Activated T-helper 2 cell treated with anti-CD3 and anti-CD28 coated beads, Interferon-gamma antibody, Interleukin-2, Interleukin-4, amounts not matched to agents 10 μg/mL and 5 μg/mL and 100 μg/mL, durations not matched to agents 14 hours and 24 hours and 36 hours (primary cell): ENCODE measurements at regions not wholly inside any gene's neighbourhood (a gene's known extent, or its start where the extent isn't known, plus 50 kb on each side); places are given as distances from the start of the nearest gene placed in this dataset.

Experiments
- DNase-seq: peaks from one replicate; pipeline ENCODE4 v3.0.0; 2021; ENCODE audit warnings: low spot score
- H3K27ac Mint-ChIP-seq: one replicate; pipeline ENCODE4 v1.8.0; 2021; ENCODE audit warnings: mixed read lengths
- H3K27me3 Mint-ChIP-seq: one replicate; pipeline ENCODE4 v1.8.0; 2021; ENCODE audit warnings: low read depth, mixed read lengths
- H3K36me3 Mint-ChIP-seq: one replicate; pipeline ENCODE4 v1.8.0; 2021; ENCODE audit warnings: low read depth, mixed read lengths
- H3K4me1 Mint-ChIP-seq: one replicate; pipeline ENCODE4 v1.8.0; 2021; ENCODE audit warnings: low read depth, mixed read lengths
- H3K4me3 Mint-ChIP-seq: one replicate; pipeline ENCODE4 v1.8.0; 2021; ENCODE audit warnings: low read depth, mild to moderate bottlenecking, moderate library complexity, mixed read lengths
- H3K9me3 Mint-ChIP-seq: one replicate; pipeline ENCODE4 v1.8.0; 2021; ENCODE audit warnings: mixed read lengths
- intact Hi-C: fragments of 100-400 bp; cut with micrococcal nuclease; formaldehyde crosslinking; loops from one replicate; pipeline ENCODE4 v1.15.1; 2023

DNA sequence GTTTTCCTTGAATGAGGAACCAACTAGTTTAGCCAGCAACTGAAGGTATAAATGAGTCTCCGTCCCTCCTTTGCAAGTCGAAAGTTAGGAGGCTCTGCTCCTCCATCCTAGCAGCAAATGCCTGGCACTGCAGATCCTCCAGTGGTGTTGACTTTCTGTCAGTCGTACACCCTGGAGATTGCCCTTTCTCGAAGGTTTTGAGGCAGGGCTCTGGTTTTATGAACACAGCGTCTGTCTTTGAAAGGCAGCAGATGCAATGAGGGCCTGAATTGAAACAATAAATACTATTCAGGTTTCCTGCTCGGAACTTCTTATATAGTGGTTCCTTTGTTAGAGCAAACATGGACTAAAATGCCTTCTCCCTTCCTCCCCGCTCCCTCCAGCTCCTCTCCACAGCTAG is 284.0 kb downstream of the TMEM38B start:
- no peak for DNase-seq
- Mint-ChIP-seq H3K4me3 (no peak overlapping the region), H3K9me3 (no peaks in the 10 kb centered on the region), H3K4me1 (no peaks in the 10 kb centered on the region), H3K36me3 (no peaks in the 10 kb centered on the region), H3K27me3 (no peaks in the 10 kb centered on the region), H3K27ac (no peak overlapping the region)
- intact Hi-C loops = no loop called here

DNA sequence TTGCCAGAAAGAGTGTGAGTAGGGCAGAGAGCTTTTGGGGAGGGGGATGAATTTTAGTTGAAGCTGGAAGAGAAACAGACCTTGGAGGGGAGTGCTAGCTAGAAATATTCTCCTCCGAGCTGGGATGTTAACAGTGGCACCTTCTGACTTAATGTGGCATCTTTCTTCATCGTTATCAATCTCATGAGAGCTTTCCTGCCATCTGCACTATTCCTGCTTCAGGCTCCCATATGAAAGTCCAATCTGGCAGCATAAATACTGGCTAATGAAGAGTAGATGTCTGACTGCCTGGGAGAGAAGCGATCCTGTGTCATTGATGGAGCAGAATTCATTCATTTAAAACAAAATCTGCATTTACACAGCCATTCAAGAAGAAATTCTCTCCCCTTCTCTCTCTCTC is 284.5 kb downstream of the TMEM38B start:
- H3K4me3 Mint-ChIP-seq = no peak overlapping the region
- intact Hi-C loops = no loop called here
- no peaks in the 10 kb centered on the region for H3K36me3 Mint-ChIP-seq
- no peak for DNase-seq
- no peaks in the 10 kb centered on the region for H3K9me3 Mint-ChIP-seq
- no peaks in the 10 kb centered on the region for H3K27me3 Mint-ChIP-seq
- no peak overlapping the region for H3K27ac Mint-ChIP-seq
- no peaks in the 10 kb centered on the region for H3K4me1 Mint-ChIP-seq

DNA sequence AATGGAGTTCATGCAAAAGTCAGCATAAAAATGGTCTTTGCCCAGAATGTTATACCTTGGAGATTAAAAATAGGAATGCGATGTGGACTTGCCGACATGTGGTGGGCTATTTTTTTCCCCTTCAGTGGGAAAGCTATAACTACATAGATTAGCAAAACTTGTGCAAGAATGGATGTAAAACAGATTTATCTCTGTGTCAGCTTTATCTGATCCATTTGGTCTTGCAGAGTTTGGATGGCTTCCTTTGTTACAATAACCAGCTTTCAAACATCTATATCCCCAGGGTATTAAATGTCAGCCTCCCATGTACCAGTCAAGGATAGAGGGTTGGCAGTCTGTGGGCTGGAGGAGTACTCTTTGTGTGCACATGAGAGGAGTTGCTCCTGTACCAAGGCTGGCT is 284.9 kb downstream of the TMEM38B start:
- no peaks in the 10 kb centered on the region for H3K27me3 Mint-ChIP-seq
- H3K36me3 Mint-ChIP-seq = no peaks in the 10 kb centered on the region
- H3K4me1 Mint-ChIP-seq = no peaks in the 10 kb centered on the region
- intact Hi-C loops = no loop called here
- H3K27ac Mint-ChIP-seq = no peak overlapping the region
- DNase-seq = no peak
- no peak overlapping the region for H3K4me3 Mint-ChIP-seq
- H3K9me3 Mint-ChIP-seq = no peaks in the 10 kb centered on the region

- intact Hi-C loops = no loop called here
- H3K27ac Mint-ChIP-seq = no peak overlapping the region
- DNase-seq = no peak
- H3K9me3 Mint-ChIP-seq = no peaks in the 10 kb centered on the region
- no peak overlapping the region for H3K4me3 Mint-ChIP-seq
- no peaks in the 10 kb centered on the region for H3K27me3 Mint-ChIP-seq
- H3K36me3 Mint-ChIP-seq = no peaks in the 10 kb centered on the region
- H3K4me1 Mint-ChIP-seq = no peaks in the 10 kb centered on the region
These were observed 290.4 kb downstream of the TMEM38B start for GRCh38 chr9:105984714-105985113.

GRCh38 chr9:105993116-105993854 is 298.9 kb downstream of the TMEM38B start:
- H3K4me1 Mint-ChIP-seq = no peaks in the 10 kb centered on the region
- no peak overlapping the region for H3K27ac Mint-ChIP-seq
- H3K9me3 Mint-ChIP-seq = no peaks in the 10 kb centered on the region
- no peaks in the 10 kb centered on the region for H3K36me3 Mint-ChIP-seq
- DNase-seq = no peak
- no peaks in the 10 kb centered on the region for H3K27me3 Mint-ChIP-seq
- intact Hi-C loops = no loop called here
- H3K4me3 Mint-ChIP-seq = no peak overlapping the region

GRCh38 chr9:105993921-105994715 is 299.8 kb downstream of the TMEM38B start:
- Mint-ChIP-seq H3K4me3 (no peak overlapping the region), H3K27ac (no peak overlapping the region), H3K9me3 (no peaks in the 10 kb centered on the region), H3K36me3 (no peaks in the 10 kb centered on the region), H3K27me3 (no peaks in the 10 kb centered on the region), H3K4me1 (no peaks in the 10 kb centered on the region)
- DNase-seq = no peak
- intact Hi-C loops = no loop called here

DNA sequence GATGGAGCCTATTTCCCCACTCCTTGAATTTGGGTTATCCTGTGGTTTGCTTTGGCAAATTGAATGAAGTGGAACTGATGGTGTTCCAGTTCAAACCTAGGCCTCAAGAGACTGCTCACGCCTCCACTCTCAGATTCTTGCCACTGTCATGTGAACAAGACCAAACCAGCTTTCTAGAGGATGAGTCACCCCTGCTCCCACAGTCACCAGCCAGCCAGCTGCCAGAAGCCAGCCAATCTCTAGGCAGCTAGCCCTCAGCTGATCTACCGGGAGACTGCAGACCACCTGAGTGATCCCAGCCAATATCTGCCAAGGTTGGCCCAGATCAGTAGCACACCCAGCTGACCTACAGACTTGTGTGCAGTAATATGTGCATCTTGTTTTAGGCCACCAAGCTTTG is 300.6 kb downstream of the TMEM38B start:
- no peak for DNase-seq
- no peaks in the 10 kb centered on the region for H3K36me3 Mint-ChIP-seq

GRCh38 chr9:106017198-106017740 is 322.9 kb downstream of the TMEM38B start:
- Mint-ChIP-seq H3K27ac (no peak overlapping the region), H3K9me3 (no peaks in the 10 kb centered on the region), H3K27me3 (no peaks in the 10 kb centered on the region), H3K36me3 (no peaks in the 10 kb centered on the region), H3K4me1 (no peaks in the 10 kb centered on the region), H3K4me3 (no peak overlapping the region)
- no peak for DNase-seq
- intact Hi-C loops = no loop called here

More for the DNA sequence above, 300.6 kb downstream of the TMEM38B start:
- no peaks in the 10 kb centered on the region for H3K9me3 Mint-ChIP-seq
- intact Hi-C loops = no loop called here
- no peak overlapping the region for H3K4me3 Mint-ChIP-seq
- no peaks in the 10 kb centered on the region for H3K27me3 Mint-ChIP-seq
- H3K27ac Mint-ChIP-seq = no peak overlapping the region
- H3K4me1 Mint-ChIP-seq = no peaks in the 10 kb centered on the region

DNA sequence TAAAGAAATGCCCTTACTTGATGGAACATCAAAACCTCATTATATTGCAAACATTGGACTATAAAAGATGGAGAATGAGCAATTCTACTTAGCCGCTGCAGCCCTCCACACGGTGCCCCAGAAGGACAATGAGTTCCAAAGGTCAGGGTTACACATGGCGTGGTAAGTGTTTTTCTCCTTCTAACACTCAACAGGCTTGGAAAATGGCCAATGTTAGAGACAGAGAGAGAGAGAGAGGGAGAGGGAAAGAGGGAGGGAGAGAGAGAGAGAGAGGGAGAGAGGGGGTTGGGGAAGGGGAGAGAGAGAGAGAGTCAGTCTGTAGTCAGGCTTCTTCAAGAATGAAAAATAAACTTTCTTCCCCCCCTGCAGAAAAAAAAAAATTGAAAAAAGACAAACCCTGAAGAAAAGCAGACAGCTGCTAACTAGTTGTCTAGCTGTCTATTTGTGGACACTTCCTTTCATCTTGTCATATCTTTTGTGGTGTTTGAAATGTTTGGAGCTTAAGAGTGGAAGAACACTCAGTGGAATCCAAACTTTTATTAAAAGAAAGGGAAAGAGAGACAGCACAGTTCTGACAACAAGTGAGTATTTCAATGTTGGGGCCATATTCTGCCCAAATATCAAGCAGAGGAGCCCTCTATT is 324.8 kb downstream of the TMEM38B start:
- H3K27me3 Mint-ChIP-seq = no peaks in the 10 kb centered on the region

DNA sequence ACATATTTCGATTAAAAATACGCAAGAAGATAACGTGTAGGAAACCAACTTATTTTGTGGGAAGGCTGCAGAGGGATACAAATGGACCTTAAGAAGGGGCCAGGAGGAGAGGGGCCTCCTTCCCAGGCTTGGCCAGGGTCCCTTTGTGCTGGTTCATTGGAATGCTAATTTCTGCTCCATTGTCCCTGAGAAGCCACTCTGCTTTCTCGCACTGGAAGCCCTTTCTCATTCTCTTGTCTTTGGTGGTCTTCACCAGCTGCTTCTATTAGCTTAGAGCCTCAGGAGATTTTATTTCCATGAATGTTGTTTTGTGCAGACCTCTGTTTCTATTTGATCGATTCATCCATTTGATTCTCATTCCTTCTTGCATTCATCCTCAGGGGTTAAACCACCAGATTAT is 325.4 kb downstream of the TMEM38B start:
- Mint-ChIP-seq H3K27me3 (no peaks in the 10 kb centered on the region), H3K9me3 (no peaks in the 10 kb centered on the region), H3K4me1 (no peaks in the 10 kb centered on the region), H3K27ac (no peak overlapping the region), H3K4me3 (no peak overlapping the region), H3K36me3 (no peaks in the 10 kb centered on the region)
- intact Hi-C loops = no loop called here
- DNase-seq = no peak

More for the DNA sequence above, 324.8 kb downstream of the TMEM38B start:
- intact Hi-C loops = no loop called here
- Mint-ChIP-seq H3K27ac (no peak overlapping the region), H3K4me1 (no peaks in the 10 kb centered on the region), H3K9me3 (no peaks in the 10 kb centered on the region), H3K36me3 (no peaks in the 10 kb centered on the region), H3K4me3 (no peak overlapping the region)
- no peak for DNase-seq

- intact Hi-C loops = no loop called here
- no peak overlapping the region for H3K27ac Mint-ChIP-seq
- H3K4me1 Mint-ChIP-seq = no peaks in the 10 kb centered on the region
- DNase-seq = no peak
- no peaks in the 10 kb centered on the region for H3K27me3 Mint-ChIP-seq
- no peaks in the 10 kb centered on the region for H3K36me3 Mint-ChIP-seq
- no peaks in the 10 kb centered on the region for H3K9me3 Mint-ChIP-seq
- H3K4me3 Mint-ChIP-seq = no peak overlapping the region
These were observed 325.8 kb downstream of the TMEM38B start for GRCh38 chr9:106020186-106020585.

DNA sequence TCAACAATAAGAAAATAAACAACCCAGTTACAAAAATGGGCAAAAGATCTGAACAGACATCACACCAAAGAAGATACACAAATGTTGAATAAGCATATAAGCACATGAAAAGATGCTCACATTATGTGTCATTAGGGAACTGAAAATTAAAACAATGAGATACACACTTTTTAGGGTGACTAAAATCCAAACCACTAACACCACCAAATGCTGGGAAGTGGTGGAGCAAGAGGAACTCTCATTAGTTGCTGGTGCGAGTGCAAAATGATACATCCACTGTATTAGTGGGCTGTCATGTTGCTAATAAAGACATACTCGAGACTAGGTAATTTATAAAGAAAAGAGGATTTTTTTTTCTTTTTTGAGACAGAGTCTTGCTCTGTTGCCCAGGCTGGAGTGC is 329.1 kb downstream of the TMEM38B start:
- no peak overlapping the region for H3K27ac Mint-ChIP-seq
- DNase-seq = no peak
- H3K9me3 Mint-ChIP-seq = no peaks in the 10 kb centered on the region
- H3K27me3 Mint-ChIP-seq = no peaks in the 10 kb centered on the region
- intact Hi-C loops = no loop called here
- no peaks in the 10 kb centered on the region for H3K36me3 Mint-ChIP-seq
- no peak overlapping the region for H3K4me3 Mint-ChIP-seq
- H3K4me1 Mint-ChIP-seq = no peaks in the 10 kb centered on the region

- peaks cover 3% of the 10 kb centered on the region for H3K9me3 Mint-ChIP-seq
- no peaks in the 10 kb centered on the region for H3K27me3 Mint-ChIP-seq
- H3K4me1 Mint-ChIP-seq = no peaks in the 10 kb centered on the region
- no peaks in the 10 kb centered on the region for H3K36me3 Mint-ChIP-seq
- no peak for DNase-seq
- no peak overlapping the region for H3K4me3 Mint-ChIP-seq
- intact Hi-C loops = no loop called here
- H3K27ac Mint-ChIP-seq = no peak overlapping the region
These were observed 331.1 kb downstream of the TMEM38B start for GRCh38 chr9:106025453-106025852.
